ENCODE measurements at regions not wholly inside any gene's neighbourhood (a gene's known extent, or its start where the extent isn't known, plus 50 kb on each side); places are given as distances from the start of the nearest gene placed in this dataset.

- TF ChIP-seq, protein P1, sequence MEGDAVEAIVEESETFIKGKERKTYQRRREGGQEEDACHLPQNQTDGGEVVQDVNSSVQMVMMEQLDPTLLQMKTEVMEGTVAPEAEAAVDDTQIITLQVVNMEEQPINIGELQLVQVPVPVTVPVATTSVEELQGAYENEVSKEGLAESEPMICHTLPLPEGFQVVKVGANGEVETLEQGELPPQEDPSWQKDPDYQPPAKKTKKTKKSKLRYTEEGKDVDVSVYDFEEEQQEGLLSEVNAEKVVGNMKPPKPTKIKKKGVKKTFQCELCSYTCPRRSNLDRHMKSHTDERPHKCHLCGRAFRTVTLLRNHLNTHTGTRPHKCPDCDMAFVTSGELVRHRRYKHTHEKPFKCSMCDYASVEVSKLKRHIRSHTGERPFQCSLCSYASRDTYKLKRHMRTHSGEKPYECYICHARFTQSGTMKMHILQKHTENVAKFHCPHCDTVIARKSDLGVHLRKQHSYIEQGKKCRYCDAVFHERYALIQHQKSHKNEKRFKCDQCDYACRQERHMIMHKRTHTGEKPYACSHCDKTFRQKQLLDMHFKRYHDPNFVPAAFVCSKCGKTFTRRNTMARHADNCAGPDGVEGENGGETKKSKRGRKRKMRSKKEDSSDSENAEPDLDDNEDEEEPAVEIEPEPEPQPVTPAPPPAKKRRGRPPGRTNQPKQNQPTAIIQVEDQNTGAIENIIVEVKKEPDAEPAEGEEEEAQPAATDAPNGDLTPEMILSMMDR (IDR thresholded peaks at IDR 0.05; ENCODE audit: low read depth, low read length) = no peak
- TF ChIP-seq EZH2phosphoT487 (IDR thresholded peaks at IDR 0.05; ENCODE audit: low read depth) = no peak
Observed at GRCh38 chr7:68407460-68407859, 1190.8 kb upstream of the AUTS2 start.

All from OCI-LY3 (cell line).